ENCODE measurements at regions not wholly inside any gene's neighbourhood (a gene's known extent, or its start where the extent isn't known, plus 50 kb on each side); places are given as distances from the start of the nearest gene placed in this dataset.

DNA sequence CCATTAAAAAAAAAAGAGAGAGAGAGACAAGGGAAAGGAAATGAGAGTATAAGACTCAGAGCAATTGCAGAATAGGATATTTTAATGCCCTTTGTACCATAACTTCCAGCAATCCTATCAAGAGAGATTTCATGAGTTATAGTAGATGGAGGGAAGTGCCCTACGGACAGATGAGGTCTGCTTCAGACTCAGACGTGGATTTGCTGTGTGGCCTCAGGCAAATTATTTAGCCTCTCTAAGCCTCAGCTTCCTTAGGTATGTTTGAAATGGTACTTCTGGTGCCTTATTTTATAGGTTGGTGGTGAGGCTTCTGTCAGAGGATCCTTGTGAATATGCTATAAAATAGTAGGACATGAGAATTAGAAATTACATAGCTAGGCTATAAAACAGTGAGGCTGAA, 448.2 kb downstream of the EDEM1 start:
- no peak for DNase-seq

GRCh38 chr3:5638550-5638949, 451.0 kb downstream of the EDEM1 start:
- DNase-seq, result no peak

- DNase-seq, result no peak
Measured at GRCh38 chr3:5644773-5645670, 457.5 kb downstream of the EDEM1 start.

DNA sequence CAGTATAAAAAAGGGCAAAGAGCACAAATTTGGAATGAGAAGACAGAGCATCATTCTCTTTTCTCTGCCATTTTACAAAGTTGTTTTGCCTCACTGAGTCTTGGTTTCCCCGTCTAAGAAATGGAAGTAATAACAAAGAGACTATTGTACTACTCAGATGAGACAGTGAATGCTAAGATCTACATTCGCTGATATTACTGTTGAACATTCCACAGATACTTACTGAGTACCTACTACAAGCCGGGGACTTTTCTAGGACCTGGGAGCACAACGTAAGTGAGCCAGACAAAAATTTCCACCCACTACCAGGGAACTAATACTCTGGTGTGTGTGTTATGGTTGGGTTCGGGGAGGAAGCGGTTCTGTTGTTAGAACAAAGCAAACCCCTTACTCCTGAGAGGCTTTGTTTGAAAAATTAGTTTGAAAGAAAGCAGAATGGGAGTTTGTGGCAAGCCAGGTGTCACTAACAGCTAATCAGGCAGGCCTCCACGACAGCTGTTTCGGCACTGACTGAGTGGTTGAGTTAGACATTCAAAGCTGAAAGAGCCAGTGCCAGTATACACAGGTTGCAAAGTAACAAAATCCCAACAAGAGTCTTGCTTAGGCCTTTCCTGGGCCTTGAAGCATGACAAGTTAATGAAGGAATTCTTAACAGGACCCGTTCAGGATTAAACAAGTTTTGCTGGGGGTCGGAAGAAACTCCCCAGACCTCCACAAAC, 458.3 kb downstream of the EDEM1 start:
- no peak for DNase-seq

DNA sequence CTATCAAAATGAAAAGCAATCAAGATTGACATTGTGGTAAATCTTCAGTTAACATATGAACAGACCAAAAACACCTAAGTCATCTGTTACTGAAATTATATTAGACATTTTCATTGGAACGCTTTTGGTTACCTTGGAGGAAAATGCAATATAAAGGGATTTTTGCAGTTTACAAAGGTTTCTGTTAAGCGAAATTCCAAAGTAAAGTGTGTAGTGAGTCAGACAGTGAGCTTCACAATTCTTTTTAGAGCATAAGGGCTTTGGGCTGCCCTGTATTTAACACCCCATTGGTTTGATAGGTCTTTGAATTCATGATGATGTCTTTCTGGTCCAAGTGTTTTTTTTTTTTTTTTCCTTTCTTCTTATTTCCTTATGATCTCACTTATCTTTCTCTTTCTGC, 462.8 kb downstream of the EDEM1 start:
- no peak for DNase-seq

DNA sequence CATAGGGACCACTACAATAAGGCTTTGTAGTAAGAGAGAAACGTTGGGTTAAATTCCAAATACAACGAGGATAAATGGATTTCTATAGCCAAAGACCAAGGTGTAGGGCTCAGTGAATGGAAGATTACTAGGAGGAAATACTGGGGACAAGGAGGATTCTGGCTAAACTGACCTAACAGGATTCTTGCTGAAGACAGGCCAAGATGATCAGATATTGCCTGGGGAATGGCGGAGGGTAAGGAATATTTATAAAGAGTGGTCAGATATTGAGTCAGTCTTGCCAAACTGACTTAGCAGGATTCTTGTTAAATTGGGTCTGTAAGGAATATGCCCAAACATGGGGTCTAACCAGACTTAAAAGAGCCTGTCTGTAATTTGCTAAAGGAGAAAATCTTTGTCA, 463.8 kb downstream of the EDEM1 start:
- DNase-seq, result no peak

DNA sequence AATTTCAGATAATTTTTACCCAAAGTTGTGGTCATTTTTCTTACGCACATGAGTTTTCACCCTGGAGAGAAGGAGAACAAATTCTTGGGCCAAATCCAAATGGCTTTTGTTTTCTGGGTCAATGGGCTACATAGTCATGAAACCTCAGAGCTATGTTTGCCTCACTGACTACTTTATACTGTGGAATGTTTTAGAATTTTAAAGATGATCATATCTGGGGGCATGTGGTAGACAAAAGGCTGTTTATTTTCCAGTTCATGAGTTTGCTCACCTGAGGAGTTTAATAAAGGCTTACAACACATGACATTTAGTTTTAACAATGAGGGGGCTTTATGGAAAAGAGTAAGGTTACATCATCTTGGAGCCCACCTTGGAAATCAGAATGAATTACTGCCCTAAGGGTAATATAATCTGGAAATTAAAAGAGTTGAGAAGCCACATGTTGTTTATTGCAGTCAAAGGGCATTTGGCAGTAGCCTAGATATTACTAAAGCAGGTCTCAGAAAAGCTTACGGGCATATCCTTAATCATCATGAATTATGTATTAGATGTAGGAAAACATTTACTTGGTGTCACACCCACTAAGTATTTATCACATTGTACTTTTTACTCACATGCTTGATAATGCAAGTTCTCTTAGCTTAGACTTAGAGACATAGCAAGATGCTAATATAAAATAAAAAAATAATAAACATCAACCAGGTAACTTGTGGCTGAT, 466.1 kb downstream of the EDEM1 start:
- DNase-seq, result no peak

DNA sequence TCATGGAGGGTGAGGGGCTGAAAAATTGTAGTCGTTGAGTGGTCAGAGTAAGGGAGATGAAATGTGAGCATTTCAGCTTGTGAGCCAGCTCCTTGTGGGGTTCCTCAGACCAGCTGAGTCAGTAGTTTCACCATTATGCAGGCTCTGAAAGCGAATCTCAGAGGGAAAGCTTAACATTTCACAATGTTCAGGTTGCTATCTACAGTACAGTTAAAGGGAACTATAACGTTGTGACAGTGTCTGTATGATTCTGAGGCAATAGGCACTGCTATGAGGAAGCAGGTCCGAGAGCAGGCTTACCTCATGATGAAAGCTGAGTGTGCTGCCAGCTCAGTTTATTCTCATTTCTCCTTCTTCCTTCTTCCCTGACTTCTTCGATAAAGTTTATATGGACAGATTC, 469.6 kb downstream of the EDEM1 start:
- no peak for DNase-seq

- DNase-seq, result no peak
Measured at GRCh38 chr3:5663601-5664000, 476.1 kb downstream of the EDEM1 start.

- no peak for DNase-seq
Measured at GRCh38 chr3:5666455-5666854, 478.9 kb downstream of the EDEM1 start.

GRCh38 chr3:5673521-5673920, 486.0 kb downstream of the EDEM1 start:
- no peak for DNase-seq

GRCh38 chr3:5675319-5675718, 487.8 kb downstream of the EDEM1 start:
- DNase-seq, result no peak

DNA sequence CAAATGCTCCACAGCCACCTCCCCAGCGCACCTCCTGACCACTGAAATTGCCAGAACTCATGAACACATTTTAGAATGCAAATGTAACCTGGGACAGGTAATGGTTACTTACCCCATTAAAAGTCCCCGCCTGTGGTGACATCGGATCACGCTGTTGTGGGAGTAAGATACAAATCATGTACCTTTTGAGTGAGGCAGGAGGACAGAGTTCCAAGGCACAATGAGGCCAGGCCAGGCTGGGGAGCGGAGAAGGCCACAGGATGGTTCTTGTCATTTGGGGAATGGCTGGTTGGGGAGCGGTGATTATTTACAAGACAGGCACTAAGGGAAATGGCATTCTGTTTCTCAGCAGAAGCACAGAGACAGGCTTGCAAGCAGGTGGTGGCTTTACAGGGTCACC, 490.0 kb downstream of the EDEM1 start:
- DNase-seq, result no peak

DNA sequence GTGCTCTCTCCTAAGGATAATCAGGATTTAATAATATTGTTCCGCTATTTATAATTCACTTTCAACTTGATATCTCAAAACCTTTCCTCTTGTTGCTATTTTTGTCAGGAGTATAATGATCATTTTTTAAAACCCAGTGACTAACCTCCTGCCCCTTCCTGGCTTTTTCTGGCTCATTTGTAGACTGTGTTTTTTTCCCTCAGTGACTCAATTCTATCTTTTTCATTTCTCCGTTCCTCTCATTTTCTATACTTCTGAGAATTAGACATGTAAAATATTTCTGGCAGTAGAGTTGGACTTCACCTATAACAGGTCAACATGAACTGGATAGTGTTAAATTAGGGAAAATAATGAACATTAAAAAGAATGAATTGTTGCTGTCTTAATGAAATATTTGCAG, 490.7 kb downstream of the EDEM1 start:
- no peak for DNase-seq

DNA sequence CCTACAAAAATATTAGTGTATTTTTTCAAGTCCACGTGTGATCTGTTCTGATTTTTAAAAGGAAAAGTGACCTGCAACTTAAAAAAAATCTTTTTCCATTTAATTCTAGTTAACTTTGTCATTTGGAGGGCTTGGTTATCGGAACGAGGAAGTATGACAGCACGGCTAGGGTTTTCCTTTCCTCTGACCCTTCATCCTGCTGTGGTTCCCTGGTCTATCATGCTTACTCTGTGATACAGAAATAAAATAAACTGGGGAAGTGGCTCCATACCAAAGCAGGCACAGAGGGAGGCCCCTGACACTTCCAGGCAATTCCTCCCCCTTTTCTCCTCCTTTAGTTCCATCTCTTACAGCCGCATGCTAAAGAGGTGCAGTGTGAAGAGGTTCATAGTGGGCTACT, 491.3 kb downstream of the EDEM1 start:
- no peak for DNase-seq

GRCh38 chr3:5687230-5687629, 499.7 kb downstream of the EDEM1 start:
- no peak for DNase-seq

DNA sequence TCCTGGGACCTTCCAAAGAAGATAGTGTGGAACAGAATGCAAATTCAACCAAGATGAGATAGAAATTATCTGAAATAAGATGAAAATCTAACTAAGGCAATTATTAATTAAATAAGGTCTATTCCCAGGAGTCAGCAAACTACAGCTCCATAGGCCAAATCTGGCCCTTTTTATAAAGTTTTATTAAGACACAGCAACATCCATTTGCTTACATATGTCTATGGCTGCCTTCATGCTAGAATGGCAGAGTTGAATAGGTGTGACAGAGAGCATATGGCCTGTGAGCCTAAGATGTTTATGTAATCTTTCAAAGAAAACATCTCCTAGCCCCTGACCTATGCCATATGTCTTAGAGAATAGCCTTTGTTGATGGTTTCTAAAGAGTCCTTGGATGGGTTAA, 503.0 kb downstream of the EDEM1 start:
- DNase-seq, result no peak

GRCh38 chr3:5690904-5691532, 503.5 kb downstream of the EDEM1 start:
- no peak for DNase-seq

- DNase-seq, result no peak
Measured at GRCh38 chr3:5692446-5692845, 504.9 kb downstream of the EDEM1 start.

- no peak for DNase-seq
Measured at GRCh38 chr3:5694266-5694665, 506.8 kb downstream of the EDEM1 start.

DNA sequence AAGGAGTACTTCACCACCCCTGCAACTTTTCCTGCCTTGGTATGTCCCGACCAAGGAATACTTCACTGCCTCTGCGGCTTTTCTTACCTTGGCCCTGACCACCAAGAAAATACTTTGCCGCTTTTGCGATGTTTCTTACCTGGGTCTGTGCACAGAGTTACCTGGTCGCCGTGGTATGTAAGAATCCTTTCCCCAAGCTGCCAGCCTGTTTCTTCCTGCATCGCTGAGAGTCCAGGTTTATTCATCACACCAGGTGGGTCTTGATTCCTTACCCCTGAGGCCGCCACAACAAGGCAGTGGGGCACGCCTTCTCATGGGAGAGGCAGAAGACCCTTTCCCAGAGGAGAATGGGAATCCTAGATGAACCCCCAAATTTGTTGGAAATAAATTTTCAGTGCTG, 511.3 kb downstream of the EDEM1 start:
- no peak for DNase-seq

DNA sequence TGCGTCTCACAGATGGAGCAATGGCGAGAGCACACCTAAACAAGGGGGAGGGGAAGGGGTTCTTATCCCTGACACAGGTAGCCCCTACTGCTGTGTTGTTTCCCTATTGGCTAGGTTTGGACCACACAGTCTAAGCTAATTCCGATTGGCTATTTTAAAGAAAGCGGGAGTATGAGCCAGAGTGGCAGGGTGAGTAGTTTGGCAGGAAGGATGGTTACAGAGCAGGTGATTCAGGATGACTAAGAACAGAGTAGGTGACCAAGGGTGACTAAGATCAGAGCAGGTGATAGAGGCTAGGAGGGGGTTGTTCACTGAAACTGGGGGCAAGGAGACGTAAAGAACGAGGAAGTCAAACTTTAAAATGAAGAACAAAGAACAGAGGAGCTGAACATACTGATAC, 511.8 kb downstream of the EDEM1 start:
- DNase-seq, result no peak

DNA sequence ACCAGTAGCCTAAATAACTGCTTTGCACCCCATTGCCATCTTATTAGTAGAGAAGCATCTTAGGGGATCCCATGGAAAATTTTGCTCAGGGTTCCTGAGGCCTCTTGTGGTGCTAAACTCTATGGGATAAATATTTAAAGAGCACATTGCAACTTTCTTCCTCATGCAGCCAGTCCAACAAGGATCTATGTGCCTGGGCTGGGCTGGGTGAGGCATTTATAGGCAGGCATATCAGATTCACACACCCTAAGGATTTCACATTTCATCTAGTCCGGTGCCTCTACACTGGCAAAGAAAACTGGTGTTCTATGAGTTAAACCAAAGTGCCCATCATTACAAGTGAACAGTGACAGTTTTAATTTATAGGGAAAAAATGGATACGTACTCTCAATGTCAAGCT, 512.3 kb downstream of the EDEM1 start:
- DNase-seq, result no peak
